NCI-H2107 treated with DMSO at 0.1 percent for 48 hours (cell line): ENCODE measurements at regions not wholly inside any gene's neighbourhood (a gene's known extent, or its start where the extent isn't known, plus 50 kb on each side); places are given as distances from the start of the nearest gene placed in this dataset.
"Not testable (repeated sequence)": the region's sequence is repeated elsewhere in the genome, so short reads cannot be mapped to it uniquely, and the experiment has no call there.

ENCODE experiments used
- DNase-seq: peaks from one replicate; lab custom pipeline; 2025; ENCODE audit not compliant: unreplicated experiment; lab: John Stamatoyannopoulos, UW

DNA sequence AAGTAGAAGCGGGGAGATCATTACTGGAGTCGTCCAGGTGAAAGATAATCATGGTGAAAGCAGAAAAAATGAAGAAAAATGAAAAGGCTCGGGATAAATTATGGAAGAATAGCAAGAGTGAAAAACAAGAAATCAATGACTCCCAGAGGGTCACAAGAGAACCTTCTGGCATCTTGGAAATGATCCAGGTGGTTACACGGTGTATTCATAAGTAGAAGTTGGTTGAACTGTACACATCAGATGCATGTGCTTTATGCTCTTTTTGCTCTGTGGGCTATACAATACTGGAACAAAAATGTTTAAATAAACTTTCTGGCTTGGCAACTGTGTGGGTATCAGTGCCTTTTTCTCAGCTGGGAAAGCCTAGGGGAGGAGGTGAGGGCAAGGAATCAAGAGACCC lies 348.9 kb downstream of the RND3 start:
- DNase-seq: no peak

DNA sequence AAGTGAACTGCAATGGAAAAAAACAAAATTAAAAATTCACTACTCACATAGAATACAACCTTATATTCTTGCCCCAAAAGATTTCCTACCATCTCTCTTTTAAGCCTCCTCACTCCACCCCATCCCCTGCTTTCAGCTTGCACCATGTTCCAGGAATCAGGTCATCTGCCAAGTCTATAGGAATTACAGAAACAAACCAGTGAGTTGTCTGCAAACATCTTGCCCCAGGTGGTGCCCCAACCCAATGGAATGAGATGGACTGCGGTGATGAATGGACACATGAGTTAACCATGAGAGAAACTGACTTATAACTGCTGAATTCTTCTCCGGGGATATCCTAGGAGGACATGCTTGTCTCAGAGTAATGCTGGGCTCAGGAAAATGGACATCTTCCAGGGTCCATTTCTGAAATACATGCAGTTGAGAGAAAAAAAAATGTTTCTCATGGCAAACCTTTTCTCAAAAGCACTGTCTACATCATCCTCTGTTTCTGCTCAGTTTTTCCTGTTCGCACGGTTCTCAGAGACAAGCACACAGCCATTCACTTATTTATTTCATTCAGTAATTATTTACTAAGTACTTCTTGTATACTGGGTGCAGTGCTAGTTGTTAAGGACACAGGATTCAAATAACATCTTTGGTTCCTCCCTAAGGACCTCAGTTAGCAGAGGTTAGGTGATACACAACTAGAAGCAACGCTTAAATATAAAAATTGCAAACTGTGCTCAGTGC lies 350.0 kb downstream of the RND3 start:
- DNase-seq: no peak

DNA sequence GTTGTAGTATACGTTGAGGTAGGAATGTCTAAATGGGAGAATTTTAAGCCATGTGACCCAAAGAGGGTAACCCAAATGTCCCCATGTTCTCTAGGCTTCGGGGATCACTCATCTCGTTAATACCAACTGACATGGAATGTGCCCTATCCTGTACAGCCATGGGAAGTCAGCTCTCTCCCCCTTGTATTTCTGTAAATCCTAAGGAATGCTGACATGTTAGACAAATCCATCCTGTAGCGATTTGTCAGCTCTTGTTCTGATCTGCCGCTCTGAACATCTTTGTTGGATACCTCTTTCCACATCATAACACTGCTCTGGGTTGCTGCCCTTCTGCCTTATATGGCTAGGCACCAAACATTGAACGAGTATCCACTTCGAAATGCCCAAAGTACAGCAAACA lies 350.6 kb downstream of the RND3 start:
- no peak for DNase-seq

DNA sequence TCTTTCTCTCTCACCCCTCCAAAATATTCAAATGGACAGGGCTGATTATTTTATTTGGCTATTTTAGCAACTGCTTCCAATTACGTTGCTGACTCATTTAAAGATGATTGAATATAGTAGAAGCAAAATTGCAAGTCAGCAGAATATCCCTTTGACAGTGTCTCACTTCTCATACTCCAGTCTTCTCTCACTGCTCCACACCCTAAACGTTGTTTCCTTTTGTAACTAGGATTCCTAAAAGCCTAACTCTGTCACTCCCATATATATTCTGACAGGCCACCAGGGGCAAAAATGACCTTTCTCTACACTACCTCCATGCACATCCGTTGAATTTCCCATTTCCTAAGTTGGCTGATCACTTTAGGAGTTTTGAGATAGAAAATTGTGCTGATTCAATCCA lies 351.1 kb downstream of the RND3 start:
- no peak for DNase-seq

DNA sequence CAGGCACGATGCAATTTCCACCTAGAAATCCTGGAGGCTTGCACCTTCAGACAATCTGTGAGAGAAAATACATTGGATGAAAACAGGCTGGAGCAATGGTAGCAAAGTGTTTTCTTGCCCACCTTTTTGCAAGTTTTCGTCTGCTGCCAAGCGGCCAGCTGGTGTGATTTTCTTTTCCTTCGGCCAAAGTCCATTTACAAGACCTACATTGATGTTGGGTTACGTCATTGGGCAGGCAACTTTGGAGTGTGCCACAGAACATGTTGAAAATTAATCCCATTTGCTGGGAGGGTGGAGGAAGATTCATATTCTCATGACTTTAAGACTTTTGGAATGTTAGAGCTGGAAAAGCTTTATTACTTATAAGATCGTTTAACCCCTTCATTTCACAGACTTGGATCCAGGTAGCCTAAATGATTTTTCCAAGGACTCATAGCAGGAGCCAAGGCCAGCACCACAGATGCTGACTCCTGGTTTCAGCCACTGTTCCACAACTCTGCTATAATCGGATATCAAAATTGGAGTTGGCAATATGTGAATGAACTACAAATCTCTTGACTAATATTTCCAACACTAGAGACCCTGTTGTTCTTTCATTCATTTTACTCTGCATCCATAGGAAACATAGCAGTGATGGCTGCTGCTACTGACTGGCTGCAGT lies 352.1 kb downstream of the RND3 start:
- DNase-seq: no peak

DNA sequence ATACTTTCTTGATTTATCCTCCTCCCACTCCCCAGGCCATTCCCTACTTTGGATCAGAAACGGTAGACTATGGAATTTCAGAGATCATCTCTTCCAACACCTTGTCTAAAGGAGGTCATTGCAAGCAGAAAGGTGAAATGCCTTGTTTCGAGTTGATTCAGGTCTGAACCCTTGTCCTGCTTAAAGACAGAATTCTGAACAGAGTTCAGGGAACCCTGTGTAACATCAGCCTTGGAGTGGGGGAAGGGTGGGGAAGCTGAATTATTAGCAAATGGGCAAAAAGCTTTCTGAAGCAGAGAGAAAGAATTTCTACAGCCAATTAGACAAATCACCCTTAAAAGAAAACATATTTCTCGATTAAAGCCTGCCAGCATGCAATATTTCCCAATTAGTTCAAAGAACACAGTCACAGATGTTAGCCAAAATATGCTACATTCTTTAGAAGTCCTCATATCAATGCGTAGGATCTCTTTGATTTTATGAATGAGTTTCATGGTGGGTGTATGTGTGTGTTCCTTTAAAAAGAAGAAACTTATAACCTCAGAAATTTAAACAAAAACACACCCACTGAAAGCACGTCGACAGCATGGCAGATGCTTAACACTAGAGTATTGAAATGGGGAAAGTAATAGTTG lies 353.1 kb downstream of the RND3 start:
- no peak for DNase-seq

DNA sequence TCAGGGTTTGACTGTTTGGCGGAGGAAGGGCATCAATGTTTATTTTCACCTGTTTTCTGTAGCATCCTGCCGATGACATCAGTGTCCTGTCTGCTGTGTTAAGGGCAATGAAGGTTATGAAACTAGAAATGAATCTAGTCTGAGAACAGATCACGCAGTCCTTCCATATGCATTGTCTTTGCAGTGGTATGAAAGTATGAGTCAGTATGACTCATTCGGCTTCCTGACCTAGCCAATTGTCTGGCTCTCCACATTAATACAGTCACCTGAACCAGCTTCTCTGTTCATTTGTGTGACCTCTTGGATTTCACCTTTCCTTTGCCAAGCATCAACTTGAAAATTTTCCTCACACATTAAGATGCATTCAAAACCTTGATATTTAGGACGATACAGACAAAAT lies 353.8 kb downstream of the RND3 start:
- no peak for DNase-seq

DNA sequence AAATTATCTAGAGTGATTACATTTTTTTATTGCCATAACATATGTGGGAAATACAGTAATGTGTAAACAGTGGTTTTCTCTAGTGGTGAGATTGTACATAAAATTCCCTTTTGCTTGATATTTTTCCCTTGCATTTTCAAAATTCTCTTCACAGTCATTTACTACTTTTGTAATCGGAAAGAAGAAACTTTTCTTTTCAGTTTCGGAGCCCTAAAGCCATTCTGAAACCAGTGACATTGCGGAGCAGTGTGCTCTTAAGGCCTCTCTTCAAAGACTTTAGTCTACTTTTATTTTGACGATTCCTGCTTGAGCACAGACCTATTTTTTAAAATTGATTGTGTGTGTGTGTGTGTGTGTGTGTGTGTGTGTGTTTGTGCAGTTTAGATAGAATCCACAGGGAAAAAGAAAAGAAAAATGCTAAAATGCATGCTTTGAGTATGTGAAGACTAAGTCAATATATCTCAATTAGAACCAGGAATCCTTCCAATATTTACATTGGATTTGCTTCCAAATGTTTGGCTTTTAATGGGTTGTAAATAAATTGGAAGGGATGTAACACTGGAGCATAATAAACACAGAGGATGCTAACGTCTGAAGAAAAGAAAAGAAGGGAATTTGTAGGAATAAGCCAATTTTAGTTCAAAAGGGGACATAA lies 357.4 kb downstream of the RND3 start:
- no peak for DNase-seq

DNA sequence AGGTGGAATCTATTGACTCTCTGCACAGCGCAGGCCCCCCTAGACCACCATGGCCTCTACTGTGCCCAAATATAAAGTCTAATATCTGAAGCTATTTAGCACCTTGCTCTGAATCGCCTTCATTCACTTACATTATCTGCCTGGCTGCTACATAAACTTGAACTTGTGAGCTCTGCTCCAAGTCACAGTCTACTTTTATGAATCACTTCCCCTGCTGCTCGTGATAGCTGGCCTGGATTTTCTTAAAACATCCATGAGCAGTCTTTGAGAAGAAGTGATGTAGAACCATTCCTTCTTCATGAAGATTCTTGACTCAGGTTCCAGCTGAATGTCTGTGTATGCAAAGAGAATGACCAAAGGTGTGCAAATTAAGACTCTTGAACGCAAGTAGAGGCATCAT lies 359.5 kb downstream of the RND3 start:
- DNase-seq: no peak

DNA sequence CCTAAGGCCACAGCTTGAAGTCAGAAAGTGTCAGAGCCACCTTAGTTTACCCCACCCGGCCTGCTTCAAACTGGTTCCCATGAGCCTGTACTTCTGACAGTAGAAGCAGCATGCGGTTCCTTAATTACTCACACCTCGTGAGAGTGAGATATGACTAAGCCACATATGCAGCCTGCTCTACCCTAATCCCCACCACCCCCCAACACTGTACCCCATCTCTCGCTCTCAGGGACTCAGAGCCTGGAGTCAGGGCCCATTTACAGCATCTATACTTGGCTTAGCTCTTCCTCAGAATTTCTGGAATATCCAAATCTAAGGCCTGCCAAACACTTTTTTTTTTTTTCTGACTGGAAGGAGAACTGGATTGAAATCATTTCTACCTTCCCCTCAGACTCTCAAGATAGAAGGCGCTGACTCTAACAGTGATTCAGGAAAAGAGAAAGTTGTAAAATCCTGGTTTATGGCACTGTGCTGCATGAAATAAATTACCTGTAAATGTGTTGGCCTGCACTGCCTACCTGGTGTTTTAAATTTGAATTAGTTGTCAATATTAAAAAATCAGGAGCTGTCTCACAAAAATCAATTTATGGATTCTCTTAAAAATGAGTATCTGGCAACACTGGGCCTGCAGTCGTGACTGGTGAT lies 360.0 kb downstream of the RND3 start:
- DNase-seq: no peak

DNA sequence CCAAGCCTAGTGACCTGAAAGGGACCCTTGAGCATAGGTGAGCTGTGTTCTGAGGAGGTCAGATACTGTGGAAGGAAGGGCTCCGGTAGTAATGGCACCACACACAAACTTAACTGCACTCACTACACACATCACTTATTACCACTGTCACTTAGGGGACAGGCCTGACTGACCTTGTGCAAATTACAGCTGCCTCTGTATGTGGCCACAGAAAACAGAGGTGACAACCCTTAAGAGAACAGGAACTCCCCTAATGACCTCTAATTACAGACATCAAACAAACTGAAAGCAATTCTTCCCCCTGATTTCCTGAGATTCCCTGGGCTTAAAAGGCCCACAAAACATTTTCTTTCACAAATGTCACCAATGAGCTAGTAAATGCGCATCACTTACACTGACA lies 360.6 kb downstream of the RND3 start:
- no peak for DNase-seq

DNA sequence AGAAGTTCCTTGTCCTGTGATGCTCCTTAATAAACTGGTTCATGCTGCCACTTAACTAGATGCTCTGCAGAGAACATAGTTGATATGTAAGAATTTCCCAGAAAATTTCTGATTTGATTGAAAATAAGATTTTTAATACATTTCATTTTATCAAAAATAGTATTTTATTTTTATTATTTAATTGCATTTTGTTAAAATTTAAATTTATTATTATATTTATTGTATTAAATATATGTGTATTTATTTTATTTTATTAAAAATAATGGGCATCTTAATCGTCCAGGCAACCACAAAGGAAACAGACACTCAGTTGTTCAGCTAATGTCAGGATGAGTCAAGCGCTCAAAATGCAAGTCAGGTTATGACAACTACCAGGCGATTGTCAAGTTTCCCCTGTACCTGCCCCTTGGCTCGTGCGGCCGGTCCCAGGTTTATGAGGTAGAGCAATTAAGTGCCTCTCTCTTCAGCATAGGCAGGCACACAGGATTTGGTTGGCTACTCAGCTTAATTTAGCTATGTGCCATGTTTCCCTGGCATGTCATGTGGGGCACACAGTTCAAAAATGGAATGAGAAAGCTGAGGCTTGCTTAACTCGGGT lies 361.2 kb downstream of the RND3 start:
- DNase-seq: no peak

DNA sequence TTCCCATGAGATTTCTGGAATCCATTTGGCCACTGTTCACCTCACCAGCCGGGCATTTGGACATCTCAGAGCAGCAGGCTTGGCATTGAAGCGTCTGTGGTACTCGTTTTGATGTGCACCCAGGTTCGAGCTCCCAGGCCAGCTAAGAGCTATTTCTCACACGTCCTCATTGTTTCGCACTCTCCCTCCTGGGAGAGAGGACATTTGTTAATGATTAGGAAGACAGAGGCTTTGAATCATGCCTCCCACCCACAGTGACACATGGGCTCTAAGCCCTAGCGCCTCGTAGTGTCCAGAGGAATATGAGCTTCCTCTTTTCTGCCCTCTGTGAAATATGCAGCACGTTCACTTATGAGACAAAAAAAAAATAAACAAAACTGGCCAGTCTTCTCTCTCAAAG lies 361.8 kb downstream of the RND3 start:
- no peak for DNase-seq

DNA sequence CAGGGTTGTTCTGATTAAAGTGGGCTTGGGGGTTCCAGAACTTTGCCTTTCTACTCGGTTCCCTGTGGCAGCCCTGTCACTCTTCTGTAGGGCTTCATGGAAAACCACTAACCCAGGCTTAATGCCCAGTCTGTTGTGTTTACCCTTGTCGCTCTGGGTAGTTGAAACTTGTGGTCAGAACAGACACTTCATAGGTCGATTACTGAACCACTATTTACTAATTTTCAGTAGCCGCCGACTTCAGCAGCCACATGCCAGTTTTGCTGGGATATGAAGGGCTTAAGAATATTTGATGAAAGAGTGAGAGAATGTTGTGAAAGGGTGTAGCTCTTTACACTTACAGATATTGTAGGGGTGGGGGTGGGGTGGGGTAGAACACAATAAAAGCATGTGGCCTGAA lies 362.3 kb downstream of the RND3 start:
- no peak for DNase-seq

DNA sequence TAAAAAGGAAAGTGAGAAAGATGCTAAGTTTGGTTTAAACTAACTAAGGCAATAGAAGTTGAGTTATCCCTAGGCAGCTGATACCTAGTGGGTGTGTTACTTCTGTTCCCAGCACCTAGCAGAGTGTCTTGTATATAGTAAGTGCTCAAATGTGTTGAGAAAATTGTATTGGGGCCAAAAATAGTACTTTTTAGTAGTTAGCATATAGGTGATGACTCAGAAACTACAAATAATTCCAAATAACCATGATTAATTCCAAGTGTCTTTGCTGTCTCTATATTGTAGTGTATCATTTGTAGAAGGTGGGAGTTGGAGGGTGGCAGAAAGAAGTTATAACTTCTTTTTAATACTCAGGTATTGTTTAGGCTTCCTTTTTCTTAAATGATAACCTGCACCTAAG lies 362.7 kb downstream of the RND3 start:
- DNase-seq: no peak

DNA sequence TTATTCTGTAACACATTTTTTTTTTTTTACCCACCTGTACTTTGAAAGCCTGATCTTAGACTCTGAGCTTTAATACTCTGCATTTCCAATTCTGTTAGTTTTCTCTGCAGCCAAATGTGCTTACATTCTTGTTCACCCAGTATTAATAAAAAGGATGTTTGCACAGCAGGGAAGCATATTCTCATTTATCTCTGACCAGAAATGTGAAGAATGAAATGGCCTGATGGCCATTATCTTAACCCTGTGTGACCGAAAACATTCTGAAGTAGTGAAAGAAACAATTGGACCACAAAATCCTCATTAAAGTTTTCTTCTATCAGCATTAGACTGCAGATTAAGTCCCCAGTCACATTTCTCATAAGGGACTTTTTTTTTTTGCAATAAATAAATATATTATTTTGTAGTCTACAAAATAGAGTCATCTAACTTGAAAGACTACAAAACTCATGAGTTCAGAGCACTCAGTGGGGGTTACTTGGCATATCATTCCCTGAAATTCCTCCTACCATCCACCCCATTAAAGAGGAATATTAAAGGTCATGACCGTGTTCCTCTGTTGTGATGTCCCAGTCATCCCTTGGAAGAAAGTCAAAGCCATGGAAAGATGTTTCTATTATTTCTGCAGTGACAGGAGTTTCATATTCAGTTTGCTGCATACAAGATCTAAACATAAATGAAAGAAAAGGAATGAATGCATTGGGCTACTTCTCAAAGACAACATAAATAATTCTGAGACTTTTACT lies 364.4 kb downstream of the RND3 start:
- DNase-seq: no peak

DNA sequence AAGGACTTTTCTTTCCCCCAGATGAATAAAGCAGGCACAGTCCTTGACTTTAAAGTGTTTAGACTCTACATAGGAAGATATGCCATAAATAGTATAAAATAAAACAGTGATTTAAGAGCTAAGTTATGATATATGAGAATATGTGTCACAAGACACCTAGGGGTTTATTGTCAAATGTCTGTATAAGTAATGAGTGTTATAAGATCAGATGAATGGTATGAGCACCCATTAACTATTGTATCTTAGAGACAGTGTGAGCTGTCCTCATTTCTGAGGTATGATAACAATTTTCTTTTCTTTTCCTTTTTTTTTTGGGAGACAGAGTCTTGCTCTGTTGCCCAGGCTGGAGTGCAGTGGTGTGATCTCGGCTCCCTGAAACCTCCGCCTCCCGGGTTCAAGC lies 365.3 kb downstream of the RND3 start:
- no peak for DNase-seq

DNA sequence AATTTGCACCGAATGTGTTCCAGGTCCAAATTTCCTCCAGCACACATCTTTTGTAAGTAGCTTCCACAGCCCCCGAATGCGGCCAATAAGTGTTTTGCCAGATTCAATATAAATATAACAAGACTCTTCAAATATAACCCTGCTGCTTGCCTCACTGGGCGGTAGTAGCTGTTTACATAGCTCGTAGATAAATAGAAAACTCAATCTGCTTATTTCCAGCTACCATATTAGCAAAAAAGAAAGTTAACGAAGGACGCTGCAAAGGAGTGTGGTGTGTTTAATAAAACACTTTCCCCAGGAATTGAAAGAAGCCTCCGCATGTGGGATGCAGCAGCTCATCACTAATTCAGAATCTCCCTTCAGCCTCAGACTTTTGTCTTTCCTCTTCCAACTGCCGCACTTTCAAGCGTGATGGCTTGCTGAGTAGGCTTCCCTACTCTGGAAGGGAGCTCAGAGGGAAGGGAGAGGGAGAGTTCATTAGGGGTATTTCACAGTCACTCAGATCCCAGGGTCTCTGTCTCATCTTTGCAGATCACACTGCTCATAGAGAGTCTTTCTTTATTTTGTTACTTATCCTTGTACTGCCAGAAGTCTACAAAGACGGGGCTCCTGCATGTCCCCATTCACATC lies 367.0 kb downstream of the RND3 start:
- no peak for DNase-seq

DNA sequence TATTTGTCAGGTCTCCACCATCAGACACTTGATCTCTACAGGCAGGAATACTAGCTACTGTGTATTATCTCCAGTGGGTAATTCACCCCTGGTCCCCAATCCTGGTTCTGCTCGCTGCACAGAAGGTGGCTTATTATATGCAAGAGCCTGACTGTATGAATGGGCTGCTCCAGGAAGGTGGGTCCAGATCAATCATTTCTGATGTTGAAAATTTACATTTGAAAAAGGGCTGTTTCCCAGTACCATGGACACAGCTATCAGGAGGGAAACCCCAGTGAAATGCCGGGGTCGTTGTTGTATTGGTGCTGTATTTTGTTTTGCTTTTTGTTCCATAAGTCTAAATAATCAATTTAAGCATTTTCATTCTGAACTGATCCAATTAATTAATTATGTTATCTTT lies 367.6 kb downstream of the RND3 start:
- DNase-seq: no peak

DNA sequence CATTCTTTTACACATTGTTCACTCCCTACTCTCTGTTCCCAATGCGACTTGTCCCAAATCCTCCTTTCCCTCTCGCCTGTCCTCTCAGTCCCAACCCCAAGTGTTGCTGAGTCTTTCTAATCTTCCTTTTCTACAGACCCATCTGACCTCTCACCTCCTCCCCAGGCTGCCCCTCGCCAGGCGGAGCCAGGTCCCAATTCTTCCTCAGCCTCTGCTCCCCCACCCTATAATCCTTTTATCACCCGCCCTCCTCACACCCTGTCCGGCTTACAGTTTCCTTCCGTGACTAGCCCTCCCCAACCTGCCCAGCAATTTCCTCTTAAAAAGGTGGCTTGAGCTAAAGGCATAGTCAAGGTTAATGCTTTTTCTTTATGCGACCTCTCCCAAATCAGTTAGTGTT lies 373.4 kb downstream of the RND3 start:
- not testable (repeated sequence) for DNase-seq
